GM18526 (cell line): ENCODE measurements at regions not wholly inside any gene's neighbourhood (a gene's known extent, or its start where the extent isn't known, plus 50 kb on each side); places are given as distances from the start of the nearest gene placed in this dataset.

Source experiments
- POLR2A ChIP-seq: IDR thresholded peaks from 3 replicates; pipeline ENCODE4 v1.6.1; 2011; ENCODE audit not compliant: insufficient read length; ENCODE audit errors: extremely low read depth

GRCh38 chr6:27545271-27546046 lies 72.6 kb upstream of the ZNF184 start:
- no peak for TF ChIP-seq POLR2A

GRCh38 chr6:27544612-27545260 lies 71.8 kb upstream of the ZNF184 start:
- TF ChIP-seq POLR2A: no peak

GRCh38 chr6:27542485-27542884 lies 69.6 kb upstream of the ZNF184 start:
- no peak for TF ChIP-seq POLR2A

- TF ChIP-seq POLR2A: no peak
Observed at GRCh38 chr6:27541933-27542297, 69.0 kb upstream of the ZNF184 start.

GRCh38 chr6:27541212-27541932 lies 68.5 kb upstream of the ZNF184 start:
- TF ChIP-seq POLR2A: no peak

- TF ChIP-seq POLR2A: no peak
Observed at GRCh38 chr6:27539551-27539950, 66.6 kb upstream of the ZNF184 start.

GRCh38 chr6:27532820-27533538 lies 60.1 kb upstream of the ZNF184 start:
- no peak for TF ChIP-seq POLR2A

GRCh38 chr6:27531772-27532459 lies 59.0 kb upstream of the ZNF184 start:
- TF ChIP-seq POLR2A: no peak

- no peak for TF ChIP-seq POLR2A
Observed at GRCh38 chr6:27528714-27529113, 55.8 kb upstream of the ZNF184 start.
